Activated T-cell treated with anti-CD3 and anti-CD28 coated beads, Interleukin-2, amount 50 U/mL, for 72 hours (primary cell): ENCODE measurements at regions not wholly inside any gene's neighbourhood (a gene's known extent, or its start where the extent isn't known, plus 50 kb on each side); places are given as distances from the start of the nearest gene placed in this dataset.

ENCODE experiments used
- ATAC-seq, 2 donors: fragments of 150-1000 bp; cut with Tn5 transposase; replicated peaks in 1 of 2; 2 replicates each; pipeline ENCODE4 v1.10.0; 2021; ENCODE audit warnings: moderate library complexity in 2 of 2, mild to moderate bottlenecking in 1 of 2
- DNase-seq, 2 donors: peaks; one replicate each; pipeline ENCODE4 v3.0.0; 2021 to 2022; ENCODE audit warnings: mixed read lengths in 1 of 2
- H3K27ac Mint-ChIP-seq: one replicate; pipeline ENCODE4 v1.8.0; 2022; ENCODE audit warnings: mild to moderate bottlenecking, moderate library complexity, mixed read lengths
- H3K27me3 Mint-ChIP-seq: one replicate; pipeline ENCODE4 v1.8.0; 2022; ENCODE audit warnings: low read depth, mixed read lengths
- H3K36me3 Mint-ChIP-seq, 2 donors: one replicate each; pipeline ENCODE4 v1.8.0; 2022; ENCODE audit warnings: mixed read lengths in 2 of 2, mild to moderate bottlenecking in 1 of 2; ENCODE audit not compliant: insufficient read depth in 2 of 2
- H3K4me1 Mint-ChIP-seq: one replicate; pipeline ENCODE4 v1.8.0; 2022; ENCODE audit warnings: low read depth, mixed read lengths
- H3K4me3 Mint-ChIP-seq, 2 donors: one replicate each; pipeline ENCODE4 v1.8.0; 2022; ENCODE audit warnings: mild to moderate bottlenecking in 2 of 2, mixed read lengths in 2 of 2, moderate library complexity in 2 of 2
- H3K9me3 Mint-ChIP-seq, 2 donors: one replicate each; pipeline ENCODE4 v1.8.0; 2022; ENCODE audit warnings: mixed read lengths in 2 of 2

DNA sequence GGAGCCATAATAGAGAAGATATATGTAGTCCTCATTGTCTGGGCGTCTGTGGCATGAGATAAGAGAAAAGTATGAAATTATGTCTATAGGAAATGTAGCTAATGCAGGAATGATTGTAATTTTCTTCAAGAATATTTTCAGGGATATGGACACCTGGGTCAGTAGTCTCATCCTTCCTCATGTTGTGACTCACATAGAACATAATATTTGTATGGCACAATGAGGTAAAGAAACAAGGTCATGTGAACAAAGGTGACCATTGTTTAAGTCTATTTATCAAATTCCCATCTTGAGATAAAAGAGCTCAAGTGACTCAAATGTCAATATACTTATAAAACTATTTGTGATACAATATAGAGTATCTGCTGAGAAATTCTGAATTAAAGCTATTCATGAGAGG lies 345.5 kb upstream of the ROBO1 start:
- Mint-ChIP-seq H3K36me3 (peaks cover 0 to 4% of the 10 kb centered on the region in 2 donors), H3K27me3 (no peaks in the 10 kb centered on the region), H3K9me3 (peaks cover 4 to 6% of the 10 kb centered on the region in 2 donors), H3K27ac (no peak overlapping the region), H3K4me1 (no peaks in the 10 kb centered on the region), H3K4me3 (no peak overlapping the region)
- ATAC-seq (no peak), DNase-seq (no peak)

GRCh38 chr3:80099559-80100066 lies 331.8 kb upstream of the ROBO1 start:
- Mint-ChIP-seq H3K36me3 (no peaks in the 10 kb centered on the region), H3K4me1 (no peaks in the 10 kb centered on the region), H3K27me3 (no peaks in the 10 kb centered on the region), H3K27ac (no peak overlapping the region), H3K4me3 (no peak overlapping the region), H3K9me3 (peaks cover 4 to 6% of the 10 kb centered on the region in 2 donors)
- DNase-seq (no peak), ATAC-seq (no peak)

- Mint-ChIP-seq H3K4me1 (no peaks in the 10 kb centered on the region), H3K9me3 (peaks cover 5 to 6% of the 10 kb centered on the region in 2 donors), H3K27me3 (no peaks in the 10 kb centered on the region), H3K36me3 (no peaks in the 10 kb centered on the region), H3K27ac (no peak overlapping the region), H3K4me3 (no peak overlapping the region)
- ATAC-seq (no peak), DNase-seq (no peak)
These were observed 329.9 kb upstream of the ROBO1 start for GRCh38 chr3:80097674-80098073.

GRCh38 chr3:80096909-80097308 lies 329.1 kb upstream of the ROBO1 start:
- DNase-seq = no peak
- Mint-ChIP-seq H3K4me3 (no peak overlapping the region), H3K4me1 (no peaks in the 10 kb centered on the region), H3K27ac (no peak overlapping the region), H3K27me3 (no peaks in the 10 kb centered on the region), H3K36me3 (no peaks in the 10 kb centered on the region), H3K9me3 (peaks cover 5 to 6% of the 10 kb centered on the region in 2 donors)
- ATAC-seq = no peak

DNA sequence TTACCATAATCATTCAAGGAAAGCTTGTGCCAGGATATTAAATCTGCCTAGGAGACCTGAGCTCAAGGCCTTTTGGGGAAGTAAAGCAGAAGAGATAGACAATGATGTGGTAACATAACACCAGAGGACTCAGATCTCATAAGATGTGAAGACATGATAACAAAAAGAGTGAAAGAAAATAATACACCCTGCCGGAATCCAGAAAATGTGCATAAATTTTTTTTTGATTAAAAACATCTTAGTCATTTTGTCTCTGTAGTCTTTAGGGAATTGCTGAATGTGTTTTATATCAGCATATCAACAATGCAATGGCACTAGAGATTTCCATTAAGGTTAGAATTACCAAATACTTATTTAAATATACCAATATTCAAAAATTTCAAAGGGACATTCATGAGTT lies 326.8 kb upstream of the ROBO1 start:
- Mint-ChIP-seq H3K36me3 (no peaks in the 10 kb centered on the region), H3K27me3 (no peaks in the 10 kb centered on the region), H3K4me3 (no peak overlapping the region), H3K4me1 (no peaks in the 10 kb centered on the region), H3K27ac (no peak overlapping the region), H3K9me3 (peaks cover 5% of the 10 kb centered on the region in 2 donors)
- ATAC-seq (no peak), DNase-seq (no peak)

DNA sequence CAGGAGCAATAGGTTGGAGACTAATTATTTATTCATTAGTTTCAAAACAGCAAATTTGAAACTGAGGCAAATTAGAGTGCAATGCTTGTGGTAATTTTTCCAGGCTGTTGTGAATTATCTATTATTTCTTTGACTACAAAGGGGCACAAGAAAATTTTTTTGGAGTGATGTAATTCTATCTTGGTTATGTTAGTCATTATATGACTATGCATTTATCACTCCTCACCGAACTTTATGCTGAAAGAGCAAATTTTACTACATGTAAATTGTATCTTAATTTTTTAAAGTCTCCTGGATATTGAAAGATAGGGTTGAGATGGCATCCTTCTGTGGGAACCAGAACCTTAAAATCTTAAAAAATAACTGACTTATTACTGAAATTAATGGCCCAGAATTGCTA lies 320.0 kb upstream of the ROBO1 start:
- Mint-ChIP-seq H3K4me3 (no peak overlapping the region), H3K27ac (no peak overlapping the region), H3K9me3 (peaks cover 2 to 7% of the 10 kb centered on the region in 2 donors), H3K4me1 (no peaks in the 10 kb centered on the region), H3K36me3 (no peaks in the 10 kb centered on the region), H3K27me3 (no peaks in the 10 kb centered on the region)
- DNase-seq = no peak
- ATAC-seq = no peak

DNA sequence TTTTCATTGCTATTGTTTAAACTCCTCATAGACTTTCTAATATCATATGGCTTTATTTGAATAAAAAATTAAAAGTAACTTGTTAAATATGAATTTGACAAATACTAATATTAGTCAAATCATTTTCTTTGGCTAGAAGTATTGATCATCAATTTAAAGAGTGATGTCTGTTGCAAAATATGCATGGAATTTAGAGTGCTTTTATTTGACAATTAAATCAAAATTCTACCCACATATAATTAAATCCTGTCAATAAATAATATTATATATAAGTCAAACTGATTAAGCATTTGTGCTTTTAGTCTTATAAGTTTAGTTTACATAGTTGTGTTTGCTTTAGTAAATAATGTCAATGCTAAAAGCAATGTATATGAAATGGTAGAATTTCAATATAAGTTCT lies 318.6 kb upstream of the ROBO1 start:
- no peak overlapping the region for H3K4me3 Mint-ChIP-seq
- H3K9me3 Mint-ChIP-seq = peaks cover 6 to 9% of the 10 kb centered on the region in 2 donors
- DNase-seq (no peak), ATAC-seq (no peak)
- no peaks in the 10 kb centered on the region for H3K36me3 Mint-ChIP-seq
- no peaks in the 10 kb centered on the region for H3K4me1 Mint-ChIP-seq
- H3K27ac Mint-ChIP-seq = no peak overlapping the region
- no peaks in the 10 kb centered on the region for H3K27me3 Mint-ChIP-seq

DNA sequence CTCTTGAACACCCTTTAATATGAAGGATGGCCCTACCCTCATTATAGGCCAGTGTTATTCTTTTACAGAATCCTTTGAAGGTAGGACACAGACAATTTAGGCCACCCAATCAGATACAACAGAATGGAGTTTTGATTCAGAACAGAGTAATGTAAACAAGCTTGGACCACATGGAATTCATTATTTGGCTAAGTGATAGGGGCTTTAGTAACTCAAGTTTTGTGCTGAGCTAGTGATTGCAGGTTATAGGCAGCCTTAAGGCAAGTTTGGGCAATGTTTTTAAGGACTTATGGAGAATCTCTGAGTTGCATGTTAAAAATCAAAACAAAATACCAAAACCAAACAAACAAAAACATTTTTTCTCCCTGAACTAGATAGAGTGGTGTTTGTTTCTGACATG lies 312.1 kb upstream of the ROBO1 start:
- DNase-seq = no peak
- peaks cover 0 to 1% of the 10 kb centered on the region in 2 donors for H3K36me3 Mint-ChIP-seq
- peaks cover 6 to 14% of the 10 kb centered on the region in 2 donors for H3K9me3 Mint-ChIP-seq
- no peaks in the 10 kb centered on the region for H3K4me1 Mint-ChIP-seq
- ATAC-seq = no peak
- no peaks in the 10 kb centered on the region for H3K27me3 Mint-ChIP-seq
- no peak overlapping the region for H3K27ac Mint-ChIP-seq
- no peak overlapping the region for H3K4me3 Mint-ChIP-seq

GRCh38 chr3:80068459-80068858 lies 300.7 kb upstream of the ROBO1 start:
- ATAC-seq (no peak), DNase-seq (no peak)
- H3K4me1 Mint-ChIP-seq = no peaks in the 10 kb centered on the region
- H3K4me3 Mint-ChIP-seq = no peak overlapping the region
- H3K9me3 Mint-ChIP-seq = peaks cover 11 to 17% of the 10 kb centered on the region in 2 donors
- no peak overlapping the region for H3K27ac Mint-ChIP-seq
- peaks cover 0 to 7% of the 10 kb centered on the region in 2 donors for H3K36me3 Mint-ChIP-seq
- no peaks in the 10 kb centered on the region for H3K27me3 Mint-ChIP-seq

DNA sequence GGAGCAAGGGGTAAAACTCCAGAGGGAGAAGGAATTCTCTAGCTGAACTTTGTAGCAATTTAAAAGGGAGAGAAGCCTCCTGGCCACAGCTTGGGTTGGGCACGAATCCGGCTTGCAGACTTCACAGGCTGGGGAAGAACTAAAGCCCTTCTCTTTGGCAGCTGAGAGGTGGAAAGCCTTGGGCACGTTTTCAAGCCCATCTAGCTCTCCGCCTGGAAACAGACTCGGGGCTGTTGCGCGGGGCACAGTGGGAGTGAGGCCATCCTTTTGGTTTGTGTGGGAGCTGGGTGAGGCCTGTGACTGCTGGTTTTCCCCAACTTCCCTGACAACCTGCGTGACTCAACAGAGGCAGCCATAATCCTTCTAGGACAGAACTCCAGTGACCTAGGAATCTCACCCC lies 295.7 kb upstream of the ROBO1 start:
- peaks cover 9 to 15% of the 10 kb centered on the region in 2 donors for H3K9me3 Mint-ChIP-seq
- H3K4me1 Mint-ChIP-seq = no peaks in the 10 kb centered on the region
- H3K27ac Mint-ChIP-seq = no peak overlapping the region
- no peaks in the 10 kb centered on the region for H3K27me3 Mint-ChIP-seq
- peaks cover 0 to 7% of the 10 kb centered on the region in 2 donors for H3K36me3 Mint-ChIP-seq
- no peak overlapping the region for H3K4me3 Mint-ChIP-seq
- DNase-seq (no peak), ATAC-seq (no peak)

DNA sequence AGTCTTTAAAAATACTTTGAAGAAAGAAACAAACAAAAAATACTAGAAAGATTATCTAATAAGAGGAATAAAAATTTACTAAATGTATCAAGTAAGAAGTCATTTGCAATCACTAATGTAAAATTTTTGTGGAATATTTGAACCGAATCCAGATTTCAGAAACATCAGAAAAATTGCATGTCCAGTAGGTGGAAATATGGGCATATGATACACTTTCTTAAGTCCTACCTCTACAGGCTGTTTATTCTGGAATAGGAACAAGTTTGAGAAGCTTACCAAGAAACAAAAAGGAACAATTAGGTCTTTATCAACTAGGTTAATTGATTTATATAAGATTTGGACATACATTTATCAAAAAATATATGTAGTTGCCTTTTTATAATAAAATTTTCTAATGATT lies 292.9 kb upstream of the ROBO1 start:
- no peak for ATAC-seq

DNA sequence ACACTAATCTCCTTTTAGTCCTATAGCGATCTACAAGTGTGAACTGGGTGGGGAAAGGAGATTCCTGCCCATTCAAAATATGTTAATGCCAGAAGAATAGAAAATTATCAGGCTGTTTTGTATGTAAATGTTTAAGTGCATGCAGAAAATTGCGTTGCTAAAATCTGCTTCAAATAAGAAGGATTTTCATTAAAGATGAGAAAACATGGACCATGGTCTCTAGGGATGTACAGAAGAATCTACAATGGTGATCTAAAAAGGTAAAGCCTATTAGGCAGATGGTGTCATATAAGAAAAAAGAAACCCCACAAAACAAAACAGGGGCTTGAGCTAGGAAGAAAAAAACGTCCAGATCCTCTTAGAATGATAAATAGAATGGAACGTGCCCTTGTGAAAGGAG lies 287.5 kb upstream of the ROBO1 start:
- H3K27me3 Mint-ChIP-seq = no peaks in the 10 kb centered on the region
- DNase-seq = no peak

More for the DNA sequence above, 292.9 kb upstream of the ROBO1 start:
- Mint-ChIP-seq H3K27ac (no peak overlapping the region), H3K9me3 (peaks cover 4 to 14% of the 10 kb centered on the region in 2 donors), H3K4me3 (no peak overlapping the region), H3K27me3 (no peaks in the 10 kb centered on the region), H3K36me3 (peaks cover 0 to 5% of the 10 kb centered on the region in 2 donors), H3K4me1 (no peaks in the 10 kb centered on the region)
- DNase-seq = no peak

DNA sequence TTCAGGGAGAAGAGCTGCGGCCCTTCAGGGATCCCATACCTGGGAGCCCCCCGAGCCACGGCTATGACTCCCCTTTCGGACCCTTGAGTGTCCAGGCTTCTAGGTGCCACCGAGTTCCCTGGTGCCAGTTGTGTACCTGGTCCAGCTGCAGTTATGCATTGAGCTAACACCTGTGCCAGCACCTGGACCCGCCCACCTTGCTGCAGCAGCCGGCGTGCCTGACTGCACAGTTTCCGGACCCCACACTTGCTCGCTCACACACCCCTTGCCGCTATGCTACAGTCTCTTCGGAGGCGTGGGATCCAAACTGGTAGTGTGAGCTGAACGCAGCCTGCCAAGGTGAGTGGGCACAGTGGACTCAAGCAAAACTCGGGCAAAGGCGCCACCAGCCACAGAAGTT lies 284.5 kb upstream of the ROBO1 start:
- Mint-ChIP-seq H3K27ac (no peak overlapping the region), H3K27me3 (no peaks in the 10 kb centered on the region), H3K9me3 (peaks cover 6 to 7% of the 10 kb centered on the region in 2 donors), H3K36me3 (no peaks in the 10 kb centered on the region), H3K4me1 (no peaks in the 10 kb centered on the region), H3K4me3 (no peak overlapping the region)
- ATAC-seq (no peak), DNase-seq (no peak)

More for the DNA sequence above, 287.5 kb upstream of the ROBO1 start:
- H3K4me3 Mint-ChIP-seq = no peak overlapping the region
- no peaks in the 10 kb centered on the region for H3K36me3 Mint-ChIP-seq
- no peaks in the 10 kb centered on the region for H3K4me1 Mint-ChIP-seq
- H3K27ac Mint-ChIP-seq = no peak overlapping the region
- H3K9me3 Mint-ChIP-seq = peaks cover 6 to 9% of the 10 kb centered on the region in 2 donors
- ATAC-seq = no peak

DNA sequence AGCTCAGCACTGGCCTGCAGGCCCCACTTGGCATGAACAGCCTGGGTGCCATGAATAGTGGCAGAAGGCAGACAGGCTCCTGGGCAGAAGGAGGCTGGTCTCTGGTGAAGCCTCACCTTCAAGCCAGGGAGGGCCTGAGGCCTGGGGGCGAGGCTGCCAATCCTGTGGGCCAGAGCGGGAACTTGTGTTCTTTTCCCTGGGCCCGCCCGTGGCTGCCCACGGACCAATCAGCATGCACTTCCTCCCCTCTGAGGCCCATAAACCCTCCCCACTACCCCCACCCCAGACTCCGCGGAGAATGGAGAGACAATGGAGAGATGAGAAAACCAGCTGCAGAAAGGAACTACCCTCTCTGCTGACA lies 283.8 kb upstream of the ROBO1 start:
- ATAC-seq (no peak), DNase-seq (no peak)
- no peaks in the 10 kb centered on the region for H3K36me3 Mint-ChIP-seq
- H3K9me3 Mint-ChIP-seq = peaks cover 6 to 7% of the 10 kb centered on the region in 2 donors
- H3K27ac Mint-ChIP-seq = no peak overlapping the region
- no peaks in the 10 kb centered on the region for H3K4me1 Mint-ChIP-seq
- no peak overlapping the region for H3K4me3 Mint-ChIP-seq
- no peaks in the 10 kb centered on the region for H3K27me3 Mint-ChIP-seq
